Mesothelial cell of epicardium (in vitro differentiated cells): ENCODE measurements at regions not wholly inside any gene's neighbourhood (a gene's known extent, or its start where the extent isn't known, plus 50 kb on each side); places are given as distances from the start of the nearest gene placed in this dataset.

ENCODE experiments used
- DNase-seq, 2 experiments: peaks; one replicate each; pipeline ENCODE4 v3.0.0; 2021; ENCODE audit warnings: low spot score in 2 of 2; ENCODE audit not compliant: unreplicated experiment in 2 of 2
- H3K27ac Mint-ChIP-seq: 2 replicates; pipeline ENCODE4 v1.8.0; 2021; ENCODE audit warnings: mixed read lengths
- H3K27me3 Mint-ChIP-seq: 2 replicates; pipeline ENCODE4 v1.8.0; 2021; ENCODE audit warnings: low read depth, mixed read lengths
- H3K36me3 Mint-ChIP-seq: 2 replicates; pipeline ENCODE4 v1.8.0; 2021; ENCODE audit warnings: mixed read lengths
- H3K4me1 Mint-ChIP-seq: 2 replicates; pipeline ENCODE4 v1.8.0; 2021; ENCODE audit warnings: mixed read lengths
- H3K4me3 Mint-ChIP-seq: 2 replicates; pipeline ENCODE4 v1.8.0; 2021; ENCODE audit warnings: mild to moderate bottlenecking, moderate library complexity, mixed read lengths
- H3K9me3 Mint-ChIP-seq: 2 replicates; pipeline ENCODE4 v1.8.0; 2021; ENCODE audit warnings: mixed read lengths
- TF ChIP-seq, protein P1 (sequence below): fragments of 200-600 bp; sonication (generic); IDR thresholded peaks from one replicate; pipeline ENCODE4 v1.5.0; 2021; ENCODE audit warnings: antibody characterized with exemption; ENCODE audit not compliant: unreplicated experiment

DNA sequence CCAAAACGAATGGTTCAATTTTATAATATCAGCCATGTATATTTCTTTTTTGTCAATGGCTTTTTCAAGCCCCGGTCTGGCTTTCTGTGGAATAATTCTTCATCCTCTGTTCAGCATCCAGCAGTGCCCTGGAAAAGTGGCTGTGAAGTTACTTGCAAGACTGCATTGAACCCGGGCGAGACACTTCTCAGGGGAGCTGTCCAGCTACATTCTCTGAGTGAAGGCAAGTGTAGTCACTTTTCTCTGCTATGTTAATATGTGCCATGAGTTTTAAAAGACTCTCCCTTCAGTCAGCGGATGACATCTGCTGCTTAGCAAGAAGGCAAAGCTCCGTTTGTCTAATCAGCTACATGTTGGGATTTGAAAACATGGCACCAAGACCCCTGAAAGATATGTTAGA, 81.3 kb upstream of the RGMA start:
- no peak overlapping the region for H3K4me3 Mint-ChIP-seq
- no peaks in the 10 kb centered on the region for H3K4me1 Mint-ChIP-seq
- DNase-seq = no peak
- no peaks in the 10 kb centered on the region for H3K36me3 Mint-ChIP-seq
- H3K27ac Mint-ChIP-seq = no peak overlapping the region
- peaks cover 41% of the 10 kb centered on the region for H3K27me3 Mint-ChIP-seq
- peaks cover 11% of the 10 kb centered on the region for H3K9me3 Mint-ChIP-seq
- TF ChIP-seq, protein P1, sequence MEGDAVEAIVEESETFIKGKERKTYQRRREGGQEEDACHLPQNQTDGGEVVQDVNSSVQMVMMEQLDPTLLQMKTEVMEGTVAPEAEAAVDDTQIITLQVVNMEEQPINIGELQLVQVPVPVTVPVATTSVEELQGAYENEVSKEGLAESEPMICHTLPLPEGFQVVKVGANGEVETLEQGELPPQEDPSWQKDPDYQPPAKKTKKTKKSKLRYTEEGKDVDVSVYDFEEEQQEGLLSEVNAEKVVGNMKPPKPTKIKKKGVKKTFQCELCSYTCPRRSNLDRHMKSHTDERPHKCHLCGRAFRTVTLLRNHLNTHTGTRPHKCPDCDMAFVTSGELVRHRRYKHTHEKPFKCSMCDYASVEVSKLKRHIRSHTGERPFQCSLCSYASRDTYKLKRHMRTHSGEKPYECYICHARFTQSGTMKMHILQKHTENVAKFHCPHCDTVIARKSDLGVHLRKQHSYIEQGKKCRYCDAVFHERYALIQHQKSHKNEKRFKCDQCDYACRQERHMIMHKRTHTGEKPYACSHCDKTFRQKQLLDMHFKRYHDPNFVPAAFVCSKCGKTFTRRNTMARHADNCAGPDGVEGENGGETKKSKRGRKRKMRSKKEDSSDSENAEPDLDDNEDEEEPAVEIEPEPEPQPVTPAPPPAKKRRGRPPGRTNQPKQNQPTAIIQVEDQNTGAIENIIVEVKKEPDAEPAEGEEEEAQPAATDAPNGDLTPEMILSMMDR = no peak

DNA sequence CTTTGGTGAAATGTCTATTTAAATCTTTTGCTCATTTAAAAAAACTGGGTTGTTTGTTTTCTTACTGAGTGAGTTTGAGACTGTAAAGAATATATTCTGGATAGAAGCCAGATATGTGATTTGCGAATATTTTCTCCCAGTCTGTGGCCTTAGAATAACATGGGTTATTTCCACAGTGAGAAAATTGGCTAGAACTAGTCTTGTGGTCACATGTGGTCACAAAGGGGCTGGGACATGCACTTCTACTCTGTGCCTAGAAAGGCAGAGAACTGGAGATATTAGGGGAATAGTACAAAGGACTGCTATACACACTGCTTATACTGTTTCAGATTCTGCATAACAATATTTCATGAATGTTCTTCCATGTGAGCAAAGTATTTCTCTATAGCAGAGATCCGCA, 79.9 kb upstream of the RGMA start:
- Mint-ChIP-seq H3K4me1 (no peaks in the 10 kb centered on the region), H3K27ac (no peak overlapping the region), H3K36me3 (no peaks in the 10 kb centered on the region), H3K27me3 (peaks cover 45% of the 10 kb centered on the region), H3K9me3 (peaks cover 11% of the 10 kb centered on the region), H3K4me3 (no peak overlapping the region)
- DNase-seq = no peak
- TF ChIP-seq, protein P1 = no peak

DNA sequence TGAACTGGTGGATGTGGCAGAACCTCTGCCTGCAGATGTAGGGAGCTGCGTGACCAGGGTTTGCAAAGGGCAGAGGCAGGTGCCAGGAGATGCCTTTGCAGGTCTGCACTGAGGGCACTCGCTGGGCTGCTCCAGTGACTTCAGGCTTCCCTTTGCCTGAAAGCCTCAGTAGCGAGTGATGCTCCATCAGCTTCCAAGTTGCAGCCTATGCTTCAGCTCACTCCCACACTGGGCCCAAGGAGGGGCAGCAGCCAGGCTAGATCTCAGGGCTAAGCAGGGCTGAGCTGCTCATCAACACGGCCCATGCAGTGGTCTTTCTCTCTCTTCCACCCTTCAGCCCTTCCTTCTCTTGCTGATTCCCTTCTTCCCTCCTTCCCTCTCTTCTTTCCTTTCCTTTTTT, 78.3 kb upstream of the RGMA start:
- no peak for DNase-seq
- Mint-ChIP-seq H3K27ac (no peak overlapping the region), H3K4me1 (no peaks in the 10 kb centered on the region), H3K4me3 (no peak overlapping the region), H3K36me3 (no peaks in the 10 kb centered on the region), H3K9me3 (peaks cover 6% of the 10 kb centered on the region), H3K27me3 (peaks cover 52% of the 10 kb centered on the region)
- TF ChIP-seq, protein P1 = no peak

DNA sequence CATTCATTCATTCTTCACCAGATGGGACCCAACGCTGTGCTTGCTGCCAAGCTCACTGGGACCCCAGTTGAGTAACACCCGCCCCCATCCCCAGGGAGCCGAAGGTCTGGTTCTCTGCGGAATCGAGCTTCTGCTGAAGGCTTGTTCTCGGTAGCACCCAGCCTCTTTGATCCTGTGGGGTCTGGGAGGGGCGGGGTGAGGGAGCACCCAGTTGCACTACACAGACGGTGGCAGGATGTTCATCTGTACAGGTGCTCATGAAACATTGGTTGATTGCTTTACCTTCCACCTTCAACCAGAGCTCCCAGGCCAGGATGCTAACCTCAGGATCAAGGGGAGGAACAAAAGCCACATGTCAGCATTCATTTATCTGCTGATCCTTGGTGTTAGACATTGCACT, 77.7 kb upstream of the RGMA start:
- no peaks in the 10 kb centered on the region for H3K4me1 Mint-ChIP-seq
- H3K4me3 Mint-ChIP-seq = no peak overlapping the region
- H3K9me3 Mint-ChIP-seq = peaks cover 6% of the 10 kb centered on the region

DNA sequence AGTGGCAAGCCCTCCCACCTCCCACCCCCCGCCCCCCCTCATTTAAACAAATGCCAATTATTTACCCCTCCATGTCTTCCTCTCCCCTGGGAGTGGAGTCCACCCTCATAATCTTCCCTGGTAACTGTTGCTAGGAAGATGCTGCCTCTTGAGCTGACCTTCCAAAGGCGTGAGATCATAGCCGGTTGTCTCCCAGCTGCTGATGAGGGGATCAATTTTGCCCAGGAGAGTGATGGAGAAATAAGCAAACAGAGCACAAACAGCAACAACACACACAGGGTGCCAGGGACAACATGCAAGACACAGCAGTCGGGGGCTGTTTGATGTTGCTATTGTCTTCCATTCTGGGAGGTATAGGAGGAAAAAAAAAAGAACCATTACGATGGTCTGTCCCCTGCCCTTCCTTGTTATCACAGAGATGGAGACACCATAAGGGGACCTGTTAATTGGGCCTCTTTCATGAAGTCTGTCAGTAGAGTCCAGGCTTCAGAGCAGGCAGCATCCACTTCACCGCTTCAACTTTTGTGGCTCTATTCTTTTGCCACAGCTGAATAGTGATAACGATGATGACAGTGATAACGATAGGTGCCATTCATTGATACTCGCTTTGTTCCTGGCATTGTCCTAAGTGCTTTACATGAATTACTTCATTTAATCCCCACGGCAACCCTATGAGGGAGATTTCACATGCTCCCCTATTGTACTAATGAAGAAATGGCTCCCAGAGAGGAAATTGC, 76.9 kb upstream of the RGMA start:
- DNase-seq = no peak
- Mint-ChIP-seq H3K36me3 (no peaks in the 10 kb centered on the region), H3K4me1 (no peaks in the 10 kb centered on the region), H3K27ac (no peak overlapping the region), H3K4me3 (no peak overlapping the region), H3K9me3 (peaks cover 6% of the 10 kb centered on the region), H3K27me3 (peaks cover 54% of the 10 kb centered on the region)
- TF ChIP-seq, protein P1 = no peak

More for the DNA sequence above, 77.7 kb upstream of the RGMA start:
- TF ChIP-seq, protein P1 = no peak
- H3K36me3 Mint-ChIP-seq = no peaks in the 10 kb centered on the region
- DNase-seq = no peak
- H3K27ac Mint-ChIP-seq = no peak overlapping the region
- peaks cover 55% of the 10 kb centered on the region for H3K27me3 Mint-ChIP-seq

DNA sequence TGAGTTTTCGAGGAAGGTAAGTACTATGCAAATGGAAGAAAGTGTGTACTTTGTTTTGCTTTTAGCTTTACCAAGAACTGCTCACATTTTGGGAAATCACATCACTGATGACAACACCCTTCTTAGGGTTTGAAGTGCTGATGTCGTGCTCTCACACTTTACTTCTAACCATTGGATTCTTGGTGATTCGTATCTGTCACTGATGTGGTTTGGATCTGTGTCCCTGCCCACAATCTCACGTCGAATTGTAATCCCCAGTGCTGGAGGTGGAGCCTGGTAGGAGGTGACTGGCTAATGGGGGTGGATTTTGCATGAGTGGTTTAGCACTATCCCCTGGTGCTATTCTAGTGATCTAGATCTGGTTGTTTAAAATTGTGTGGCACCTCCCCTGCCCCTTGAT, 75.4 kb upstream of the RGMA start:
- Mint-ChIP-seq H3K4me1 (no peaks in the 10 kb centered on the region), H3K9me3 (peaks cover 6% of the 10 kb centered on the region), H3K27me3 (peaks cover 53% of the 10 kb centered on the region), H3K4me3 (no peak overlapping the region), H3K27ac (no peak overlapping the region), H3K36me3 (no peaks in the 10 kb centered on the region)
- TF ChIP-seq, protein P1 = no peak
- no peak for DNase-seq
